NB4 (cell line): ENCODE measurements at regions not wholly inside any gene's neighbourhood (a gene's known extent, or its start where the extent isn't known, plus 50 kb on each side); places are given as distances from the start of the nearest gene placed in this dataset.

Source experiments
- POLR2A ChIP-seq: IDR thresholded peaks from 2 replicates; pipeline ENCODE4 v1.6.1; 2011; ENCODE audit warnings: mild to moderate bottlenecking; ENCODE audit not compliant: insufficient read length; ENCODE audit errors: extremely low read depth
- TF ChIP-seq, protein P1 (sequence below): IDR thresholded peaks from one replicate; pipeline ENCODE4 v1.5.1; 2012; ENCODE audit warnings: low read depth, low read length
- TF ChIP-seq, protein P2 (sequence below): IDR thresholded peaks from 2 replicates; pipeline ENCODE4 v1.6.1; 2011; ENCODE audit warnings: low read depth, low read length

DNA sequence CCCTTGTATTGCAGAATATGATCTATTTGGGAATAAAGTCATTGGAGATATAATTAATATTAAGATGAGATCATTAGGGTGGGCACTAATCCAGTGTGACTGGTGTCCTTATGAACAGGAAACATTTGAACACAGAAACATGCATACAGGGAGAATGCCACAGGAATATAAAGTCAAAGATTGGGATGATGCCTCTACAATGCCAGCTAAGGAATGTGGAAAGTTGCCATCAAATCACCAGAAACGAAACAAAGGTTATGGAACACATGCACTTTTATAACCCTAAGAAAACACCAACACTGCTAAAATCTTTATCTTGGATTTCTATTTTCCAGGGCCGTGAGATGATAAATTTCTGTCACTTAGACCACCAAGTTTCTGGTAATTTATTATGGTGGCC lies 442.4 kb upstream of the BCHE start:
- TF ChIP-seq, protein P1, sequence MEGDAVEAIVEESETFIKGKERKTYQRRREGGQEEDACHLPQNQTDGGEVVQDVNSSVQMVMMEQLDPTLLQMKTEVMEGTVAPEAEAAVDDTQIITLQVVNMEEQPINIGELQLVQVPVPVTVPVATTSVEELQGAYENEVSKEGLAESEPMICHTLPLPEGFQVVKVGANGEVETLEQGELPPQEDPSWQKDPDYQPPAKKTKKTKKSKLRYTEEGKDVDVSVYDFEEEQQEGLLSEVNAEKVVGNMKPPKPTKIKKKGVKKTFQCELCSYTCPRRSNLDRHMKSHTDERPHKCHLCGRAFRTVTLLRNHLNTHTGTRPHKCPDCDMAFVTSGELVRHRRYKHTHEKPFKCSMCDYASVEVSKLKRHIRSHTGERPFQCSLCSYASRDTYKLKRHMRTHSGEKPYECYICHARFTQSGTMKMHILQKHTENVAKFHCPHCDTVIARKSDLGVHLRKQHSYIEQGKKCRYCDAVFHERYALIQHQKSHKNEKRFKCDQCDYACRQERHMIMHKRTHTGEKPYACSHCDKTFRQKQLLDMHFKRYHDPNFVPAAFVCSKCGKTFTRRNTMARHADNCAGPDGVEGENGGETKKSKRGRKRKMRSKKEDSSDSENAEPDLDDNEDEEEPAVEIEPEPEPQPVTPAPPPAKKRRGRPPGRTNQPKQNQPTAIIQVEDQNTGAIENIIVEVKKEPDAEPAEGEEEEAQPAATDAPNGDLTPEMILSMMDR: no peak
- TF ChIP-seq POLR2A: no peak
- TF ChIP-seq, protein P2, sequence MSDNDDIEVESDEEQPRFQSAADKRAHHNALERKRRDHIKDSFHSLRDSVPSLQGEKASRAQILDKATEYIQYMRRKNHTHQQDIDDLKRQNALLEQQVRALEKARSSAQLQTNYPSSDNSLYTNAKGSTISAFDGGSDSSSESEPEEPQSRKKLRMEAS: no peak
